Suprapubic skin (tissue), 4 donors: ENCODE measurements at regions not wholly inside any gene's neighbourhood (a gene's known extent, or its start where the extent isn't known, plus 50 kb on each side); places are given as distances from the start of the nearest gene placed in this dataset.

ENCODE experiments used
- EP300 ChIP-seq: sonication (generic); formaldehyde crosslinking; IDR thresholded peaks from one replicate; pipeline ENCODE4 v1.6.1; 2017; ENCODE audit warnings: antibody characterized with exemption
- POLR2AphosphoS5 ChIP-seq, 3 donors: sonication (generic); formaldehyde crosslinking; IDR thresholded peaks; one replicate each; pipeline ENCODE4 v1.6.1; 2017; ENCODE audit warnings: antibody characterized with exemption in 3 of 3

DNA sequence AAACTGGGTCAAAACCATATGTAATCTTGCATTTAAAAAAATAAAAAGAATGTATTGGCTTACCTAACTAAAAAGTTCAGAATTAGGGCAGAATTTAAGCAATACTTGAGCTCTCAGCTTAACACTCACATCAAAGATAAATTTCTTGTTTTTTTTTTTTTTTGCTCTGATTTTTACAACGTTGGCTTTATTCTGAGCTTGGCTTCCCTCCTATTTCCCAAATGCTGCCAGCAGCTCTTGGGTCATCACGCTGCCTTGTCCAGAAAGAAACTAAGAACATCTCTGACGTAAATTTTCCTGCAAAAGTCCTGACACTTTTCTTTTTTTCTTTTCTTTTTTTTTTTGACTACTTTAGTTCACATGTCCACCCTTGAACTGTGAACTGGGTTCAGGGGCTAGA is 150.6 kb upstream of the TGFBR2 start:
- TF ChIP-seq POLR2AphosphoS5 (IDR thresholded peaks at IDR 0.05) (peak in 1 of 3 donors; percentile 48), EP300 (no peak)
